Panc1 (cell line): ENCODE measurements at regions not wholly inside any gene's neighbourhood (a gene's known extent, or its start where the extent isn't known, plus 50 kb on each side); places are given as distances from the start of the nearest gene placed in this dataset.

Experiments
- ATAC-seq: fragments of 200-7000 bp; cut with Tn5 transposase; 2 replicates; pipeline ENCODE4 v1.9.1; 2020; ENCODE audit warnings: mild to moderate bottlenecking, moderate library complexity
- BruUV-seq: library from RNA; stranded (reverse); fragments of 400-500 nt; replicated peaks from 2 replicates; lab custom pipeline; 2021; lab: Mats Ljungman, UMichigan
- CTCF ChIA-PET: fragments of 300-600 bp; sonication (Branson Sonifier 250); formaldehyde crosslinking; loops from one replicate; lab custom pipeline; 2022; ENCODE audit warnings: antibody characterized with exemption; lab: Charles Lee
- POLR2A ChIA-PET: fragments of 300-600 bp; sonication (Branson Sonifier 250); formaldehyde crosslinking; loops from one replicate; lab custom pipeline; 2022; ENCODE audit warnings: antibody characterized with exemption; lab: Charles Lee
- DNase-seq: peaks from one replicate; pipeline ENCODE4 v3.0.0-alpha.2; 2010; ENCODE audit warnings: low read depth, low spot score
- H3K27ac ChIP-seq: 2 replicates; pipeline ENCODE4 v1.5.1; 2011; ENCODE audit warnings: mild to moderate bottlenecking, low read length, inconsistent platforms
- H3K27me3 ChIP-seq: fragments of 200-500 bp; sonication (Bioruptor generic); 2 replicates; pipeline ENCODE4 v1.6.0; 2014; ENCODE audit warnings: low read length, inconsistent platforms; ENCODE audit not compliant: control insufficient read depth, insufficient read depth
- H3K36me3 ChIP-seq: fragments of 200-500 bp; sonication (Bioruptor generic); 2 replicates; pipeline ENCODE4 v1.5.1; 2014; ENCODE audit warnings: inconsistent platforms, mild to moderate bottlenecking, low read length, moderate library complexity; ENCODE audit not compliant: control insufficient read depth, insufficient read depth
- H3K4me1 ChIP-seq: 2 replicates; pipeline ENCODE4 v1.5.1; 2011; ENCODE audit warnings: inconsistent platforms, mild to moderate bottlenecking, low read length, moderate library complexity; ENCODE audit not compliant: control insufficient read depth, insufficient read depth
- H3K4me3 ChIP-seq, 2 experiments: 2 replicates each; pipeline ENCODE4 v1.5.1; 2011 to 2012; ENCODE audit warnings: low read depth in 2 of 2, low read length in 2 of 2, mild to moderate bottlenecking in 2 of 2, inconsistent platforms in 1 of 2, moderate library complexity in 1 of 2
- H3K9me3 ChIP-seq: fragments of 200-500 bp; sonication (Bioruptor generic); 2 replicates; pipeline ENCODE4 v1.5.1; 2014; ENCODE audit warnings: low read depth, mild to moderate bottlenecking, inconsistent platforms, low read length, moderate library complexity; ENCODE audit not compliant: control insufficient read depth, insufficient read depth
- POLR2AphosphoS5 ChIP-seq: IDR thresholded peaks from 2 replicates; pipeline ENCODE4 v1.6.1; 2012; ENCODE audit warnings: mild to moderate bottlenecking, low read depth, low read length, moderate library complexity
- SIN3A ChIP-seq: IDR thresholded peaks from 2 replicates; pipeline ENCODE4 v1.6.1; 2012; ENCODE audit warnings: low read depth, mild to moderate bottlenecking, low read length, moderate library complexity, borderline replicate concordance; ENCODE audit not compliant: insufficient read depth
- TCF7L2 ChIP-seq: IDR thresholded peaks from 2 replicates; pipeline ENCODE4 v1.6.1; 2011; ENCODE audit warnings: mild to moderate bottlenecking, low read depth, low read length, inconsistent platforms
- in situ Hi-C: cut with HindIII; loops from 2 replicates; pipeline ENCODE4 v1.10.0; 2016; ENCODE audit warnings: low sequenced_read_pairs, low pct_unique_long_range_greater_than_20kb
- intact Hi-C: fragments of 100-400 bp; cut with micrococcal nuclease; formaldehyde crosslinking; loops from one replicate; pipeline ENCODE4 v1.10.0; 2022; ENCODE audit not compliant: unreplicated experiment
- TF ChIP-seq, protein P1 (sequence below): fragments of 450-650 bp; IDR thresholded peaks from 2 replicates; pipeline ENCODE4 v1.5.1; 2017; ENCODE audit warnings: mild to moderate bottlenecking
- TF ChIP-seq, protein P2 (sequence below), 2 experiments: IDR thresholded peaks; 2 replicates each; pipeline ENCODE4 v1.6.1; 2011 to 2012; ENCODE audit warnings: low read depth in 2 of 2, control low read depth in 1 of 2, low read length in 1 of 2, mild to moderate bottlenecking in 1 of 2, moderate library complexity in 1 of 2; ENCODE audit not compliant: insufficient read depth in 1 of 2

DNA sequence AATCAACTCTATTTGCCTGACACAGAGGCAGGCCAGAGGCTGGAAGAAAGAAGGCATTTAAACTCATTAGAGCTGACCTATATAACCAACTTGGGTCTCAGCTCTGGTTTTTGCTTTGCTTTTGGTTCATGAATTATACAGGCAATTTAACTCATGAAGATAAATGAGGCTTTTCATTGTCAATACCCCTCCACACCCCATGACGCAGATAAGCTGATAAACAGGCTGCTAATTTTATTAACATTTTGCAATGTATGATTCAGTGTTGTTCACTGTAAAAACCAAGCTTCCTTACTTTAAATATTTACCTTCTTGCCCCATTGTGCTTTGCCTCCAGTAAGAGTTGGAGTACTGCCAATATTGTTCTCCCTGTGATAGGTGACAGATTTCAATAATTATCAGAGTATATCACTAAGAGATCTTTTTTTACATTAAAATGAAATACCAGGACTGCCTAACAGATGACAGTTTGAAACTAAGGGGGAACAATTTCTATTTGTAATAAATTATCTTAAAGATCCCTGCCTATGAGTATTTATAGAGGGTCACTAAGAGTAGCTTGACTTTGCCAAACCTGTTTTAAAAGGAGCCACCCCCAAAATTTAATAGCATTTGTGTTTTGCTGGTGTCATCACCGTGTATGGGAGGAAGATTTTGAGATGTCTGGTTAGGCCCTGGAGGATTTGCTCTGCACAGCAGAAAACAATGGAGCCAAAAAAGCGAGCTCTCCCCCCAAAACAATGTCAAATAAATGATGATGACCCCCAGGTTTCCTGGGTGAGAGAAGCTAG is 472.7 kb upstream of the NBEA start:
- no peaks in the 10 kb centered on the region for H3K27me3 ChIP-seq
- H3K9me3 ChIP-seq: no peaks in the 10 kb centered on the region
- DNase-seq (no peak), ATAC-seq (no peak)
- H3K36me3 ChIP-seq: no peaks in the 10 kb centered on the region
- intact Hi-C loops (no loop called here), in situ Hi-C loops (no loop called here)
- ChIA-PET CTCF (no interaction called here), POLR2A (interaction anchor here (0.5 kb wide), 1 partner anchor 918 kb away, joined by 3 read pairs; no protein-coding TSS in a partner anchor)
- H3K4me1 ChIP-seq: no peaks in the 10 kb centered on the region
- H3K27ac ChIP-seq: no peak overlapping the region
- H3K4me3 ChIP-seq: no peak overlapping the region
- no peak for TF ChIP-seq POLR2AphosphoS5
- TF ChIP-seq, protein P1, sequence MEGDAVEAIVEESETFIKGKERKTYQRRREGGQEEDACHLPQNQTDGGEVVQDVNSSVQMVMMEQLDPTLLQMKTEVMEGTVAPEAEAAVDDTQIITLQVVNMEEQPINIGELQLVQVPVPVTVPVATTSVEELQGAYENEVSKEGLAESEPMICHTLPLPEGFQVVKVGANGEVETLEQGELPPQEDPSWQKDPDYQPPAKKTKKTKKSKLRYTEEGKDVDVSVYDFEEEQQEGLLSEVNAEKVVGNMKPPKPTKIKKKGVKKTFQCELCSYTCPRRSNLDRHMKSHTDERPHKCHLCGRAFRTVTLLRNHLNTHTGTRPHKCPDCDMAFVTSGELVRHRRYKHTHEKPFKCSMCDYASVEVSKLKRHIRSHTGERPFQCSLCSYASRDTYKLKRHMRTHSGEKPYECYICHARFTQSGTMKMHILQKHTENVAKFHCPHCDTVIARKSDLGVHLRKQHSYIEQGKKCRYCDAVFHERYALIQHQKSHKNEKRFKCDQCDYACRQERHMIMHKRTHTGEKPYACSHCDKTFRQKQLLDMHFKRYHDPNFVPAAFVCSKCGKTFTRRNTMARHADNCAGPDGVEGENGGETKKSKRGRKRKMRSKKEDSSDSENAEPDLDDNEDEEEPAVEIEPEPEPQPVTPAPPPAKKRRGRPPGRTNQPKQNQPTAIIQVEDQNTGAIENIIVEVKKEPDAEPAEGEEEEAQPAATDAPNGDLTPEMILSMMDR: no peak
- no peak for TF ChIP-seq SIN3A
- no TSS peak for BruUV-seq

DNA sequence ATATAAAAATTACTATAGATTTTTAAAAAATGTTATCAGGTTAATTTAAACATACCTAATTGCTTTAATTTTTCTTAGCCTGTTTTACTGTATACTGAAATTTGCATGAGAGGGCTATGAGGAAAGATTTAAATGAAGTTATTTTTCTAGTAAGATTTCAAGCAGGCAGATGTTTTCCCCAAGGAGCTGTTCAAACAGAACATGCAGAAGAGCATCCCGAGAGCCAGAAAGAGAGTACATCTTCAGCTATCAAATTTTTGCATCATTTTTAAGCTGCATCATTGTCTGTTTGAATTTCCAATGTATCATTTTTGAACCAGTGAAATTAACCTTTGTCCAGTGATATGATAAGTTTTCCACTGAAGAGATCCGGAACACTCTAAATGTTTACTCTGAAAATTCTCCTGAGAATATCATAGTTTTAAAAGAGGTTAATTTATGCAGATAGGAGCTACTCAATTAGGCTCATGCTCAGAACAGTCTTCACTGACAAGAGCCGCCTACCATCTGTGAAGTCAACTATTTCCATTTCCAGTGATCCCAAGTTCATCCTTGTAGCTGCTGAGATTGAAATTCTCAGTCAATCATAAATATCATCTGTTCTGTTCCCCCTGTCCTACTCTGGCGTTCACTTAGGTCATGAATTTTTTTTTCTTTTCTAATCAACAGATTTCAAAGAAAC is 467.7 kb upstream of the NBEA start:
- ChIA-PET POLR2A (no interaction called here), CTCF (no interaction called here)
- H3K36me3 ChIP-seq: no peaks in the 10 kb centered on the region
- no peak for ATAC-seq
- H3K4me3 ChIP-seq: no peak overlapping the region
- H3K27ac ChIP-seq: no peak overlapping the region
- H3K9me3 ChIP-seq: no peaks in the 10 kb centered on the region
- H3K27me3 ChIP-seq: no peaks in the 10 kb centered on the region
- in situ Hi-C loops (no loop called here), intact Hi-C loops (no loop called here)
- DNase-seq: no peak
- no TSS peak for BruUV-seq
- no peaks in the 10 kb centered on the region for H3K4me1 ChIP-seq
- TF ChIP-seq SIN3A: no peak
- TF ChIP-seq TCF7L2: no peak
- TF ChIP-seq, protein P1: no peak
- TF ChIP-seq, protein P2, sequence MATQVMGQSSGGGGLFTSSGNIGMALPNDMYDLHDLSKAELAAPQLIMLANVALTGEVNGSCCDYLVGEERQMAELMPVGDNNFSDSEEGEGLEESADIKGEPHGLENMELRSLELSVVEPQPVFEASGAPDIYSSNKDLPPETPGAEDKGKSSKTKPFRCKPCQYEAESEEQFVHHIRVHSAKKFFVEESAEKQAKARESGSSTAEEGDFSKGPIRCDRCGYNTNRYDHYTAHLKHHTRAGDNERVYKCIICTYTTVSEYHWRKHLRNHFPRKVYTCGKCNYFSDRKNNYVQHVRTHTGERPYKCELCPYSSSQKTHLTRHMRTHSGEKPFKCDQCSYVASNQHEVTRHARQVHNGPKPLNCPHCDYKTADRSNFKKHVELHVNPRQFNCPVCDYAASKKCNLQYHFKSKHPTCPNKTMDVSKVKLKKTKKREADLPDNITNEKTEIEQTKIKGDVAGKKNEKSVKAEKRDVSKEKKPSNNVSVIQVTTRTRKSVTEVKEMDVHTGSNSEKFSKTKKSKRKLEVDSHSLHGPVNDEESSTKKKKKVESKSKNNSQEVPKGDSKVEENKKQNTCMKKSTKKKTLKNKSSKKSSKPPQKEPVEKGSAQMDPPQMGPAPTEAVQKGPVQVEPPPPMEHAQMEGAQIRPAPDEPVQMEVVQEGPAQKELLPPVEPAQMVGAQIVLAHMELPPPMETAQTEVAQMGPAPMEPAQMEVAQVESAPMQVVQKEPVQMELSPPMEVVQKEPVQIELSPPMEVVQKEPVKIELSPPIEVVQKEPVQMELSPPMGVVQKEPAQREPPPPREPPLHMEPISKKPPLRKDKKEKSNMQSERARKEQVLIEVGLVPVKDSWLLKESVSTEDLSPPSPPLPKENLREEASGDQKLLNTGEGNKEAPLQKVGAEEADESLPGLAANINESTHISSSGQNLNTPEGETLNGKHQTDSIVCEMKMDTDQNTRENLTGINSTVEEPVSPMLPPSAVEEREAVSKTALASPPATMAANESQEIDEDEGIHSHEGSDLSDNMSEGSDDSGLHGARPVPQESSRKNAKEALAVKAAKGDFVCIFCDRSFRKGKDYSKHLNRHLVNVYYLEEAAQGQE (IDR thresholded peaks at IDR 0.05; ENCODE audit: insufficient read depth in 1 of 2, low read depth in 2 of 2, low read length in 1 of 2): no peak
- TF ChIP-seq POLR2AphosphoS5: no peak
